HUDEP-2 (cell line): ENCODE measurements at regions not wholly inside any gene's neighbourhood (a gene's known extent, or its start where the extent isn't known, plus 50 kb on each side); places are given as distances from the start of the nearest gene placed in this dataset.
"Not testable (repeated sequence)": the region's sequence is repeated elsewhere in the genome, so short reads cannot be mapped to it uniquely, and the experiment has no call there.

Source experiments
- DNase-seq, 76 experiments: peaks; one replicate each; lab custom pipeline; 2025; ENCODE audit not compliant: unreplicated experiment in 76 of 76; lab: John Stamatoyannopoulos, UW

DNA sequence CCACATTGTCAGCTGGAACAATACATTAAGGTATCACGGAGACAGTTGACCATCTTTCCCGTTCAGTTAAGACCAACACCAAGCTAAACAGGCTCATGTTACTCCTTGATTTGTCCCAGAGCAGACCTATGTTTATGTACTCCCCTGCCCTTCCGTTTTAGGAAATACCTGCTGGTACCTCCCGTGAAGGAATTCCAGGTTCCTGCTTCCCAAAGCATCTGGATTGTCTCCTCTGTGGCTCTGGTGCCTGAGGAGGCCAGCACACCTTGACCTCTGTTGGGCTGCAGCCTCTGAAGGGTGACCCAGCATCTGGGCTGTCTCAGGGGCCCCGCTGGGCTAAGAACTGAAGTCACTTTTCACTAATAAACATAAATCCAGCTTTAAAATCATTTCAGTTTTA is 647.8 kb upstream of the MARCKS start:
- no peak for DNase-seq

DNA sequence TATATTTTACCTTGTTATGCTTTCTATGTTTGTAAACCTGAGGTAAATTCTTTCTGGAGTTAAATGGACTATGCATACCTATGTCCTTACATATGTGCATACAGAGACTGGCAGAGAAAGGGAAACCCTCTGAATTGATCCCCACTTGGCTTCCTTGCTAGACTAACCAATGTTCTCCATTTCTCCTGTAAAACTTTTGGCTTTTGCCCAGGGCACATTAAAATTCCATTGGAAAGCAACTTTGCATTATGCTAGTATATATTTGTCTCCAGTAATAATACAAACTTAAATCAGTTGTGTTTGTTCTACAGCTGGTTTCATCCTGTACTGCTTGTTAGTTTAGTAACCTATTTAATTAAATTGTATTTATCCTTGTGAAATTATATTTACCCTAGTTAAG is 646.0 kb upstream of the MARCKS start:
- DNase-seq, result no peak

DNA sequence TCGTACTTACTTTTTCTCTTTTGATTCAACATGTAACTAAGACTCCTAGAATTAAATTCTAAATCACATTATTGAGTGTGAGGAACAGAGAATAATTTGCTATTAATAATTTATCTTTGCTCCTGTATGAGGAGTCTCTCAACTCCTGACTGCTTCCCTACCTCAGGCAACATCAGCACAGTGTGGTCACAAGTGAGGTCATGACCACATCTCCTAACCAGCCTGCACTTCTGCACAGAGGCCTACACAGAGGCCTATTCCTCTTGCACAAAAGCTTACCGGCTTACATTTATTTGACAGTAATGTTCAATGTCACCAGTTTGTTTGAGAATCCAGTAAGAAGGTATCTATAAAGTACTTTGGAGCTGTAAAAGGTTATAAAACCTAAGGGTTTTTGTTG is 637.4 kb upstream of the MARCKS start:
- DNase-seq, result no peak

DNA sequence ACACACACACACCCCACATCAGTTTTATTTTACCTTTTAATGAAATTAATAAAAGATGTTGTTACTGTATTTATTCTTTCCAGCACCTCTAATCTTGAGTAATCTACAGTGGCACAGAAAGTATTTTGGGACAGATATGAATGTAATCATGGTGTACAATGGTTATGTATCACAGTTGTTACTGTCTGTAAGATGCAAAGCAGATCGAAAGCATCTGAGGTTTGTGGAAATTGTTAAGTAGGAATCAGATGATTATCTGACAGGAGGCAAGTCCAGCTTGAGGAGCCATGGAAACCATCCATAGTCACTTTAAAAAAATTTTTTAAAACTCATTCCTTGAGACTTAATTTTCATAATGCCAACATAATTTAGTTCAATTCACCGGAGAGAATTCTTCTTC is 636.3 kb upstream of the MARCKS start:
- DNase-seq, result no peak

DNA sequence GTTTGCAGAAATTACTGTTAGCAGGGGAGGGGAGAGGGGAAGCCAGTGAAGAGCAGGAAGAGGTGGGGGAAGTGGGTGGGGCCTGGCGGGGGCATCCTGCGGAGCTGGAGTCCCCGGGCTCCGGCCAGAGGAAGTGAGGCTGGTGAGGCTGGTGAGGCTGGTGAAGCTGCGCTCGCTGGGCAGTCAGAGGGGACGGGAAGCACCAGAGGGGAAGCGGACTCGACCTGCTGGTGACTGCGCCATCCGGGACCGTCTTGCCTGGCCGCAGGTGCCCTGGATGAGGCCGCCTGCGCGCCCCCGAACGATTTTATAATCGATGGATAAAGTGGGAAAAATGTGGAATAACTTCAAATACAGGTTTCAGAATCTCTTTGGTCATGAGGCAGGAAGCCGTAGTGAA is 635.3 kb upstream of the MARCKS start:
- no peak for DNase-seq

DNA sequence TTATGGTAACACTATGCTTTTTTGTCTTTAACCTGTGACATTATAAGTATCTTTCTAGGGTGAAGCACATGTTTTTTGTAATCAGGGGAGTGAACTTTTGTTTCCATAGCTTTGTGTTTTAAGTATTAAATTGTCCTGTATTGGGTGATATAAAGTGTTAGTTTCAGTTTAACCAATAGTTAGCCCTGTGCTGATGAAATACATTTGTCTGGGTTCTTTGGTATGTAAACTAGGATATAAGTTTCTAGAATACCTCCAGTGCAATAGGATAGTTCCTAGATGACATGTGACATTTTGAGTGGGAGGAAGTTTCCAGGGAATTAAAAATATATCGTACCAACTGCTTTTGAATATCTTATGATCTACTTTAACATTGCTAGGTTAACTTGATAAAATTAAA is 611.0 kb upstream of the MARCKS start:
- no peak for DNase-seq

DNA sequence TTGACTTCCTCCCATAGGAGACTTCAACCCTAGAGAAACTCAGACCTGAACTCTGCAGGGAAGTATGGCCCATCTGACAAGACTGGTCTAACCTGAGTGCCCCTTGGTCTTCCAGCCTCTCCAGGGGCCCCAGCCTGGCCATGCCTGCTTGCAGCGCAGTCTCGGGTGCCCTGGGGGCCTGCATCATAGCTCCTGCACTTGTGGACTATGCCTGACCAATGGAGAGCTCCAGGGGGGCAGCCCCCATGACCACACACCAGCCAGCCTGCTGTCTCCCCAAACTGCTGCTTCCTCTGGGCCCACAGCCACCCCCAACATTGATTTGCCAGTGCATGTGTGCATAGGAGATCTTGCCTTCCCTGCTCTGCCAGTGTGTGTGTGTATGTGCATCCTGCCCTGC is 608.6 kb upstream of the MARCKS start:
- no peak for DNase-seq

DNA sequence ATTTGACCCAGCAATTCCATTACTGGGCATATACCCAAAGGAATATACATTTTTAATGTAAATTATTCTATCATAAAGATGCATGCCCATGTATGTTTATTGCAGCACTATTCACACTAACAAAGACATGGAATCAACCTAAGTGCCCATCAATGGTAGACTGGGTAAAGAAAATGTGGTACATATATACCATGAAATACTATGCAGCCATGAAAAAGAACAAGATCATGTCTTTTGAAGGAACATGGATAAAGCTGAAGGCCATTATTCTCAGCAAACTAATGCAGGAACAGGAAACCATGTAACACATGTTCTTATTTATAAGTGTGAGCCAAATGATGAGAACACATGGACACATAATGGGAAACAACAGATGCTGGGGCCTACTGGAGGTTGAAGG is 603.0 kb upstream of the MARCKS start:
- DNase-seq, result not testable (repeated sequence)

DNA sequence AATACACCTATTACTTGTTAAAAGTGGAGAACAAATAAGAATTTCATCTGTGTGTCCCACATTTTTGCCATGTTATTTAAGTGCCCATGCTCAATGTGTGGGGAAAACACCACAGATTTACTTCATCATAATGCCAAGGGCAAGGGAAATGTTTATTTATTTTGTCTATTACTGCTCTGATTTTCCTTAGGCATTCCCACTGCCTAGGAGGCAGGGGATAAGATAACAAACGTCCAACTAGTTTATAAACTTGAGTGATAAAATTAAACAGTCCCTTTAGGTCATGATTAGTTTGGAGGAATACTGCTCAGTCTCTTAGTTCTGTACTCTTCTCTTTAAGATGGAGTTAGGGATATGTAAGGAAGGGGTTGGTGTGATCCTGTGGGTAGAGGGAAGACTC is 598.4 kb upstream of the MARCKS start:
- no peak for DNase-seq

DNA sequence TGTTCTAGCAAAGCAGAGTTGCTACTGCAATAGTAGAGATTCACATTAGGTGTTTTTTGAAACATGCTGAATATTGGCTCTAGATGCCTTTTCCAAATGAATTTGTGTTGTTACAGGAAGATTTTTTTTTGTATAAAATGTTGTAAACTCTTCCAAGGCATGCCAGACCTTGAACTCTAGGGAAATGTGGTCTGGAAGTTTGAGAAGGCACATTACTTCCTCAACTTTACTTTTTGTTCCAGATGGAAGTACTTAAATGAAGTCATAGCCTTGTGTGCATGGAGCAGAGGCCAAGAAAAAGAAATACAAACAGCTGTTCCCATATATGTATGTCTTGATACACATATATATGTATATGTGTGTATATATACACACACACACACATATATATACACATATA is 585.7 kb upstream of the MARCKS start:
- DNase-seq, result no peak

DNA sequence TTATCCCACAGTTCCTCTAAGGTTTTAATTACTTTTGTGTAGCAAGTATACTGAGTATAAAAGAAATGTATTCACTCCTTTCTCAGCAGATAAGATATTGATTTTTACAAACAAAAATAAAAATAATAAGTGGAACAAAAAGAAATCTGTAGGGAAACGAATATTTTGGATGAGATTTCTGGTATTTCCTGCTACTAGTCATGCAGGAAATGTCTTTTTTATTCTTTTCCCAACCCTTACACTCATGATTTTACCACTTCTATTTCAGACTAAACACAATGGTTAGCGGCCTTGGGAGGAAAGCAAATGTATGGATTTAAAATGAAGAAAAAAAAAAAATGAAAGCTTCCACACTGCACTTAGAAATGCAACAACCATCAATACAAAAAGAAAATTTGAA is 580.5 kb upstream of the MARCKS start:
- DNase-seq, result no peak

DNA sequence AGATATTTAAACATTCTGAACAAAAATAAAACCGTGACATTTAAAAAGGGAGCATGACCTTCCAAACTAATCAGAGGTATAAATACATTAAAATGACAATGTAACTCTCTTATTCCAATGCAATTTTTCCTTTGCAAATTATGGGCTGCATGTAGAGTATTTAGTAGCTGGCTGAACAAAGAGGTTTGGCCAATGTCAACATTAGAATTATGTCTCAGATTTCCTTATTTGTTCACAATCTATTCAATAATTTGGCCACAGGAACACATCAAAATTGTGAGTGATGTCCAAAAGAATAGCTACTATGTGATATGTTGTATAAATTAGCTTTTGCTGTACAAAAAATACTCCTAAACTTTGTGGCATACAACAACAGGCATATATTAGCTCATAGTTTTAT is 580.0 kb upstream of the MARCKS start:
- no peak for DNase-seq

DNA sequence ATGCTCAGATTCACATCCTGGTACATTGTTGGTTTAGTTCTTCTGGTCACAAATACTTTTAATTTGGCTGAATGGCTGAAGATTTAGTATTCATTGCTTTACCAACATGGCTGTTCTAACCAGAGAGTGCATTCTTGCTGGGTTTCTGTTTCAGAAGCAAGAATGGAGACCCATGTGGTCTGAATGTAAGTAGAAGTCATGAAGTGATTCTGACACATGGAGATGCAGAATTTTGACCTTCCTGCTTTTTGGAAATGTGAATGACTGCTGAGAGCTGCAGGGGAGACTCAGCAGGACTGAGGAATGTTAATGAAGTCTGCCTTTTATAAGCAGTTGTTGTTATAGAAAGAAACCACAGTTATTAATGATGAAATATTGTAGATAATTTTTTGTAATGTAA is 576.1 kb upstream of the MARCKS start:
- DNase-seq, result no peak

DNA sequence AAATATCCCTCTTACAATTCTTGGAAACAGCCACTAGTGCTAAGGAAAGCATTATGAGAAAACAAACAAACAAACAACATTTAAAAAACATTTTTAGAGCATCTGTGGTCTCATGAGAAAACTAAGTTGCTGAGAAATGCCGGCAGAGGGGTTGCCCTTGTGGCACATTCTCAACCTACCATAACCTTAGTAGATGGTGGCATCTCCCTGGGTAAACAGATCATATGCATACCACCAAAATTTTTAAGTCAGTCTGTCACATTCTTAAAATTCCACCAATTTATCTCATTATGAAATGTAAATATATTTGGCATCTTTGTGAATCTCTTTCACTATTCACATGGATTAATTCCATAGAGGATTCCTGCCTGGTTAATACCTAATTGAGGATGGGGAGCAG is 575.7 kb upstream of the MARCKS start:
- no peak for DNase-seq

DNA sequence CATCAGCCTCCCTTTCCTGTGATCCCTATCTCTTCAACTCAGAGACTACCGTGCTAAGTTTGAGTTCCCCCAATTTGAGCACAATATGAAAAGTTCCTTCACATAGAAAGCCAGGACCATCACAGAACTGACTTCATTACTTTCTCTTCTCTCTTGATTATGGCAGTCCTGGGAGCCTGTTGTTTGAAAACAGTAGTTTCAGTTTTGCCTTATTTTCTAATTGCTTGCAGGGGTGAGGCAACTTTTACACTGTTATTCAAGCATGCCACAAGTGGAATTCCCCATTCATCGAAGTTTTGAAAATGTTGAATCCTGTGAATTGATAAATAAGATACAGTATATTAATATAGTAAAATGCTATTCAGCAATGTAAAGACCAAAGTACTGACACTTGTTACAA is 569.7 kb upstream of the MARCKS start:
- DNase-seq, result no peak

DNA sequence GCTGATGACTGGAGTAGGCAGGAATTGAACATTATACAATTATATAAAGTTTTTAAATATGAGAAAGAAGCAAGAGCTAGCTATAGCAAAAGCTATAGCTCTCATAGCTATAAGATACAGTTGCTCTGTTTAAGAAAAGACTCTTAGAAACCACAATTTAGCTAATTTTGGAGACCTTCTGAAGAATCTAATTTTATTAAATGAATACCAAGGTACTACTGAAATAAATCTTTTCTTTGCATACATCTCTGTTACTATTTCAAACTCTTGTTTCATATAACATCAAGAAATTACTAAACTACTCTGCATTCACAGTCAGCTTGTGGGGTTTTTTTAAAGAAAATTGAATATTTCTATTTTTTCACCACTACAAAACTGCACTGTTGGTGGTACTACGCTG is 568.7 kb upstream of the MARCKS start:
- no peak for DNase-seq

DNA sequence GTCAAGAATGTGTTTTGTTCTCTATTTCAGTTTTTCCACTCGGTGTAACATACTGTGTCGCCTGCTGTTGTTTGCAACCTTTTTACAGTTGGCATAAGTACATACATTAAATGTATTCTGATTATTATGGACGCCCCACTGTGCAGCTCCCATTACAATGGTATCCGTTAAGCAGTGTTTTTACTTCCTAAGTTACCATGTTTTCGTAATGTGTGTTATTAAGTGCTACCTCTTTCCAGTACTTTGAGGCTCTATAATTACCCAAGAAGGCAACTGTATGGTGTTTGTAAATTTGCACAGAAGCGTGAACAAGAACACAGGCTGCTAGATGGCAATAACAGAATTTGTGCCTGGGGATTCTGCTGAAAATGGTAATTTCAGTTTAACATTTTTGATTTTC is 568.0 kb upstream of the MARCKS start:
- DNase-seq, result no peak

DNA sequence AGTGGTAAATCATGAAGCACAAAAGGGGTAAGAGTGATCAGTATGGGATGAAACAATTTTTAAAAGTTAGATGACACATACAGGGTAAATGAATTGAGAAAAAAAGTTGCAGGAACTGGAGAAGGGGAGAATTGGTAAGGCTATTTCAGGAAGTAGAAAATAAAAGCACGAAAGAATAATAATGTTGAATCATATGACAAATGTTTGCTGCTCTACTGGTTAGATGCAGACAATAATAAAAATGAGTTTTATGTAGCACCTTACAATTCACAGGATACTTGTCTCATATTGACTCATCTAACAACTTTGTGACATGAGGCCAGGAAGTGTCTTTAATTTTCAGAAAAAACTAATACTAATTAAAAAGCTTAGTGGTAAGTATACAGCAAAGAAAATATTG is 566.5 kb upstream of the MARCKS start:
- DNase-seq, result no peak

DNA sequence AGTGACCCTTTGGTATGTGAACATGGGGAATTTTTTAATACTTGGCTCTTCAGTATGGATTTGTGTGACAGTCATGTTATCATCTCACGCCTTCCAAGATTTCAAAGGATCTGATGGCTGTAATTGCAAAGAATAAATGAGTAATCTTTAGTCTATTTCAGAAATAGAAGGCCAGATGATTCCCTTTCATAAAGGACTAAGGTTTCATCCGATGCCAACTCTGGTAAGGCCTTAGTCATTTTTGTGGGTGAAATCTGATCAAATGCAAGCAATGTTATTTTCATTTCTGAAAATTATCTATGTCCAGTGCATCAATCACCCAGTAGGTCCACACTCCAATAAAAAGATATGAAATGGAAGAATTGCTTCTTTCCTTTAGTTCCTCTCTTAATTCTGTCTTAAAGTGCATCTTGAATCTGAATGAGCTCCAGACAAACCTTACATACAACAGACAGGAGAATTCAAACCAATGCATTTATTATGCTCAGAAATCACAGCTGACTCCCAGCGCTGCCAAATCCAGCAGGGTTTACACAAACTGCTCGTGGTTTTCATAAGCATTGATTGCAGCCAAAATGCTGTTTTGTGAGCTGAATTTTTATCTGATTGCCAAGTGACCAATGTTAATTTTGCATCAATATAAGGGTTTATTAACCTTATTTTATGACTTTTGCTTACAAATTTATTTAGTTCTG is 565.2 kb upstream of the MARCKS start:
- DNase-seq, result no peak

DNA sequence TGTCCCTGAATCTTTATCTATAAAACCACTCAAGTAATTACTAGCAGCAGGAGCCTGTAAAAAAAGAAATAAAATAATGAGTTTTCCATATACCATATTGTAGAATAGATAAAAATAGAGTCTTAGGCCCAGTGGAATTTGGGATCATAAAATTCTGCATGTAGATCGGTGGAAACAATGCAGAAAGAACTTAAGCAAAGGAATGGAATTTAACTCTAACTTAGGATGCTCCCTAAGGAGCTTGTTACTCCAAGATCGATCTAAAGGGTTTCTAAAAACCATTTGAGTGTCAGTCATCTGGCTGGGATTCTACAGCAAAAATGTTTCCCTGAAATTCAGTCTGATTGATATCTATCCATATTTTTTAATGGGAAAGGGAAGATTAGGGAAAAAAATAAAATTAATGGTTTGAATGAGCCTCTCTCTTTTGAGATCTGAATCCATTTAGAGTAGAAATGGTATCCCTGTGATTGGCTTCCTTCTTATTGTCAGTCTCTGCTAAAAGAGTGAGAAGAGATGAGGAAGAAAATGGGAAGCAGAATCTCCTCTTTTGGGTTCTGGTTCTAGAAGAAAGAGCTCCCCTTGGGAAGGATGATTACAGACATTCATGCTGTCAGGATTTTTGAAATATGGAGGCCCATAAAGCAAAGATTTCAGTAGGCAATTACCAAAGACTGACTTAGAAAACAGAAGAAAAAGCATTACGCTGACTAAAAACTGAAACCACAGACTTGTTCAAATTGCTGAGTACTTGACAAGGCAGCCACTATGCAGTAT is 564.3 kb upstream of the MARCKS start:
- DNase-seq, result no peak

DNA sequence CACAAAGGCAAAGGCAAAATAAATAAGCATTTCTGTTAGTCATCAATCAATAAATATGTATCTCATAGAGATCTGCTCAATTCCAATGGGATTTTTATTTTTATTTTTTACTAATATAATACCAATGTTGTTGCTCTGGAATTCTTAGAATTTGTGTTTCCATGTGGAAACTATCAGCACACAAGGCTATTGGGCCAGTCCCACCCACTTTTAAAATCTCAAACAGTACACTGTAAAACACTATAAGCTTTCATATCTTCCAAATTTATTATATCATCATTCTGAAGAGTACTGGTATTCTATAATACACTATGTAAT is 563.8 kb upstream of the MARCKS start:
- no peak for DNase-seq

DNA sequence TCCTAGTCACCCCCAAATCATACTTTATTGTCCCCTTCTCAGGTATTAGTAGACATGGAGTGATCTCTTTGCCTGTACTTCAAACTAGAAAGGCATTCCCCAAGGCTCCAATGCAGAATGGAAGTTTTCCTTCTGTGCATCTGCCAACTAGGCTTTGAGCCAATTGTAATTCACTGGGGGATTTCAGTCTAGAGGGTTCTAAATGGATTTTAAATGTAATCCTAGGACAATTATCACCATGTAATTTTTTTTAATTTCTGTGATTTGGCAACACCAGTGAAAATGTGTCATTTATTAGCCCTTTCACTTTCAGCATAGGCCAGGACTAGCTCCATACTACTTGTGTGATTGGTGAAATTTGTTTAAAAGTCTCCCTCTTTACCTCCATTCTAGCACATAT is 557.6 kb upstream of the MARCKS start:
- DNase-seq, result no peak

DNA sequence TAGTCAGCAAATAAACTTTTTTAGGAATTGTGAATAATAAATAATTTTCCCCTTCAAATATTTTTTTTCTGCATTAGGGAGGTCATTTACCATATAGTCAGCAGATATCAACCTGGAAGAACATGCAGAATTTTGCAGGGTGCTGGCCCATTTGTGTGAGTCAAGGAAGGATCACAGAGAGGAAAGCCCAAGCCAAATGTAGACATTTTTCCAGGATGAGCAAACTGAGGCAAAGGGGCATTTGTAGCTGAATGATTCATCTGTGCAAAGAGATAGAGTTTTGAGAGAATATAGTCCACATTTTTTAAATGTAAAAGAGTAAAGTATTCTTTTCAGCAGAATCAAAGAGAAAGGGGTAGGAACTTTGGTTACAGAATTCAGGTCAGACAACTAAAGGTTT is 555.5 kb upstream of the MARCKS start:
- DNase-seq, result no peak
